ENCODE measurements at regions not wholly inside any gene's neighbourhood (a gene's known extent, or its start where the extent isn't known, plus 50 kb on each side); places are given as distances from the start of the nearest gene placed in this dataset.

DNA sequence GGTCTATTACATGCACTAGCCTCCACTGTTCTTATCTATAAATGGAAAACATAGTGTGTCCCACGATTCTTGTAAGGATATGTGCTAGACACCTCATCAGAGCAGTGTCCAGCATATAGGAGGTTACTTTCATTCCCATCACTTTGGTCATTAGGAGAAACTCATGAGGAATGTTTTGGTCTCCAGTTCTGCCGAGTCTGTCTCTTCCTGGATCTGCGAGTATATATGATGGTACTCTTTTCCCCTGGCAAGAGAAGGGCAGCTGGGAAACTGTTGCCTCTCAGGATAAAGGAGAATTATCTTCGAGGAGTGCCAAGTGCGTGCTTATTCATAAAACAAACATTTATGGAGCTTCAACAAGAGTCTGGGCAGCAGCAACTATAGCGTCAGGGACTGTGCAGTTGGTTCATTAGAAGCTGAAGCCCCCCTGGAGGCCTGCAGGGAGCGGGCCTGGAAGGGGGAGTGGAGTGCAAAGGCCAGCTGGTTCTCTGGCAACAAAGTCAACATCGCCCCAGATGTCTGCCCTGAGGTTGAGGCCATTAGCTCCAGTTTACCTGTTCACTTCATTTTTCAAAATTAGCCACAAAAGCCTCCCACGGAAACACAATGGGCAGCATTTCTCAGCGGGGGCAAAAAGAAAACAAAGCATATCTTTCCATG lies 811.9 kb downstream of the MAFB start:
- WGBS, 2 donors: 33 to 55% methylated on average over 10 of the region's 10 CpGs
- Histone ChIP-seq H3K36me3 (no peaks in the 10 kb centered on the region), H3K9me3 (peaks cover 0 to under 1% (median under 1%) of the 10 kb centered on the region in 4 donors), H3K27me3 (no peaks in the 10 kb centered on the region), H3K4me3 (no peak overlapping the region), H3K4me1 (peaks cover 0 to 25% (median 18%) of the 10 kb centered on the region in 4 donors), H3K27ac (peak overlapping the region in 1 of 4 donors; percentile 52)
- no peak for DNase-seq
- intact Hi-C loops (cut with DNase I): no loop called here
- no peak for TF ChIP-seq EP300 (IDR thresholded peaks at IDR 0.05)
- TF ChIP-seq, protein P1, sequence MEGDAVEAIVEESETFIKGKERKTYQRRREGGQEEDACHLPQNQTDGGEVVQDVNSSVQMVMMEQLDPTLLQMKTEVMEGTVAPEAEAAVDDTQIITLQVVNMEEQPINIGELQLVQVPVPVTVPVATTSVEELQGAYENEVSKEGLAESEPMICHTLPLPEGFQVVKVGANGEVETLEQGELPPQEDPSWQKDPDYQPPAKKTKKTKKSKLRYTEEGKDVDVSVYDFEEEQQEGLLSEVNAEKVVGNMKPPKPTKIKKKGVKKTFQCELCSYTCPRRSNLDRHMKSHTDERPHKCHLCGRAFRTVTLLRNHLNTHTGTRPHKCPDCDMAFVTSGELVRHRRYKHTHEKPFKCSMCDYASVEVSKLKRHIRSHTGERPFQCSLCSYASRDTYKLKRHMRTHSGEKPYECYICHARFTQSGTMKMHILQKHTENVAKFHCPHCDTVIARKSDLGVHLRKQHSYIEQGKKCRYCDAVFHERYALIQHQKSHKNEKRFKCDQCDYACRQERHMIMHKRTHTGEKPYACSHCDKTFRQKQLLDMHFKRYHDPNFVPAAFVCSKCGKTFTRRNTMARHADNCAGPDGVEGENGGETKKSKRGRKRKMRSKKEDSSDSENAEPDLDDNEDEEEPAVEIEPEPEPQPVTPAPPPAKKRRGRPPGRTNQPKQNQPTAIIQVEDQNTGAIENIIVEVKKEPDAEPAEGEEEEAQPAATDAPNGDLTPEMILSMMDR (IDR thresholded peaks at IDR 0.05): no peak
- no peak for TF ChIP-seq POLR2A (IDR thresholded peaks at IDR 0.05)
- TF ChIP-seq POLR2AphosphoS5 (IDR thresholded peaks at IDR 0.05): no peak

- Histone ChIP-seq H3K27me3 (no peaks in the 10 kb centered on the region), H3K4me3 (no peak overlapping the region), H3K36me3 (no peaks in the 10 kb centered on the region), H3K9me3 (no peaks in the 10 kb centered on the region), H3K4me1 (peaks cover 0 to 25% (median 18%) of the 10 kb centered on the region in 4 donors), H3K27ac (no peak overlapping the region)
- TF ChIP-seq, protein P1 (IDR thresholded peaks at IDR 0.05): no peak
- TF ChIP-seq POLR2AphosphoS5 (IDR thresholded peaks at IDR 0.05) (no peak), EP300 (IDR thresholded peaks at IDR 0.05) (no peak), POLR2A (IDR thresholded peaks at IDR 0.05) (no peak)
- 64 to 70% methylated on average over 3 of the region's 3 CpGs for WGBS, 2 donors
- intact Hi-C loops (cut with DNase I): no loop called here
- DNase-seq: no peak
These were observed 813.4 kb downstream of the MAFB start for GRCh38 chr20:39875492-39876110.

DNA sequence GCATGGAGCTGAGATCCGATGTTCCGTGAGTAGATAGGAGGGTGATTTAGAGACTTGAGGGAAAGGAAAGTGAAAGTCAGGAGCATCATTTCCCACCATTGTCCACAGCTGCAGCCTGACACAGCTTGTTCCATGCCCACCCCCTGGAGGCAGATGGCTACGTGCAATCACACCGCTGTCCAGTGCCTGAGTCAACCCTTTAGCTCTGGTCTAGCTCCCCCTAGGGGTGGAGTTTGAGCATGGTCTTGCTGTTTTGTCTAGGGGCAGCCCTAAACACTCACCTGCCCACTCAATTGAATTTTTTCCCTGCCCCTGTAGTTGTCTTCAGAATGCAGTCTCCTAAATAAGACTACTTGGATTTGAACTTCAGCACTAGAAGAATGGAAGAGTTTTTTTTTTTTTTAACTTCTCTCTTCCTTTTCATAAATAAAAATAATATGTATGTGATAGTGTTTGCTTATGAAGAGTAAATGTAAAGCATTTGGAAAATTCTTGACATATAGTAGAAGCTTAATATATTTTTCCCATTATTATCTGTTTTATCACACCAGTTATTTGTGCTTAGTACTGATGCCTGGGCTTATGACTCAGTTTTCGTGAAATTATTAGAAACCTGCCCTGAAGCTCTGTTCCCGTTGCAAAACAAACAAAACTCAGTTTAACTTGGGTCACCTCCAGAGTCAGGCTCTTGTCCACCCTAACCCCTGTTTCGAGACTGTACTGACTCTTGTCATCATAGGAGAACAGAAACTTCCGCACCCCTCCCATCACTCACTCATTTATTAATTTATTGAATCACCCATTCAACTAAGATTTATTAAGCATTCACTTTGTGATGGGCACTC lies 814.8 kb downstream of the MAFB start:
- no peak for TF ChIP-seq EP300 (IDR thresholded peaks at IDR 0.05)
- no peak for TF ChIP-seq POLR2A (IDR thresholded peaks at IDR 0.05)
- TF ChIP-seq, protein P1 (IDR thresholded peaks at IDR 0.05): peak; percentile 17 to 63 (median 46)
- TF ChIP-seq POLR2AphosphoS5 (IDR thresholded peaks at IDR 0.05): no peak
- DNase-seq: peak; percentile 82

DNA sequence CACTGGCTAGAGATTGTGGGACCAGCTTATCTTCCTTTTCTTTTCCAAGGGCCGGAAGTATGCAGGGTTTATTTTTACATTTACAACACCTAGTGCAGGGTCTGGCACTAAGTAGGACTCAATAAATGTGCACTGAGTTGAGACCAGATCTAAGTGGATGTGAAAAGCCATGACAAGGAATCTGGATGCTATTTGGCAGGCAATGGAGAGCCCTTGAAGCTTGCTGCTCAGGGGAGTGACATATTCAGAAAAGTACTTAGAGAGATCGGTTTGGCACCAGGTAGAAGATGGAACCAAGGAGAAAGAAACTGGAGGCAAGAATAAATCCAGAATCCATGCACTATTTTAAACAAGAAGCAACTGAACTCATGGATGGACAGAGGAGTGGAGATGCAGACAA lies 815.8 kb downstream of the MAFB start:
- Histone ChIP-seq H3K36me3 (no peaks in the 10 kb centered on the region), H3K9me3 (no peaks in the 10 kb centered on the region), H3K27ac (no peak overlapping the region), H3K4me3 (no peak overlapping the region), H3K27me3 (no peaks in the 10 kb centered on the region), H3K4me1 (peaks cover 0 to 21% (median 17%) of the 10 kb centered on the region in 4 donors)
- intact Hi-C loops (cut with DNase I): loop anchor here (5.0 kb wide), 1 partner anchor 606 kb away; no protein-coding TSS in a partner anchor
- TF ChIP-seq POLR2AphosphoS5 (IDR thresholded peaks at IDR 0.05) (no peak), EP300 (IDR thresholded peaks at IDR 0.05) (no peak), POLR2A (IDR thresholded peaks at IDR 0.05) (no peak)
- TF ChIP-seq, protein P1 (IDR thresholded peaks at IDR 0.05): no peak
- WGBS, 2 donors: 79 to 82% methylated on average over 2 of the region's 2 CpGs
- no peak for DNase-seq

More for the DNA sequence above, 814.8 kb downstream of the MAFB start:
- Histone ChIP-seq H3K9me3 (no peaks in the 10 kb centered on the region), H3K27ac (no peak overlapping the region), H3K27me3 (no peaks in the 10 kb centered on the region), H3K4me1 (peaks cover 0 to 25% (median 18%) of the 10 kb centered on the region in 4 donors), H3K36me3 (no peaks in the 10 kb centered on the region), H3K4me3 (no peak overlapping the region)
- 36 to 59% methylated on average over 8 of the region's 8 CpGs for WGBS, 2 donors
- intact Hi-C loops (cut with DNase I): loop anchor here (5.0 kb wide), 1 partner anchor 607 kb away; no protein-coding TSS in a partner anchor

Data from sigmoid colon (tissue), 6 donors.